Stomach (tissue), 4 donors: ENCODE measurements at regions not wholly inside any gene's neighbourhood (a gene's known extent, or its start where the extent isn't known, plus 50 kb on each side); places are given as distances from the start of the nearest gene placed in this dataset.

Experiments used
- EP300 ChIP-seq: sonication (generic); formaldehyde crosslinking; IDR thresholded peaks from one replicate; pipeline ENCODE4 v1.6.1; 2017; ENCODE audit warnings: antibody characterized with exemption
- POLR2A ChIP-seq, 4 donors: fragments of 450-650 bp; IDR thresholded peaks; one replicate each; pipeline ENCODE4 v1.6.1; 2016; ENCODE audit warnings: antibody characterized with exemption in 4 of 4, control low read depth in 2 of 4, mild to moderate bottlenecking in 1 of 4, moderate library complexity in 1 of 4
- POLR2AphosphoS5 ChIP-seq, 3 donors: sonication (generic); formaldehyde crosslinking; IDR thresholded peaks; one replicate each; pipeline ENCODE4 v1.6.1; 2016; ENCODE audit warnings: antibody characterized with exemption in 3 of 3
- TF ChIP-seq, protein P1 (sequence below), 7 experiments: fragments of 450-650 bp in 4 of 7; fragments of 200-600 bp in 3 of 7; sonication (generic) in 3 of 7; IDR thresholded peaks; one replicate each; pipeline ENCODE4 v1.5.1; 2016 to 2019; ENCODE audit warnings: antibody characterized with exemption in 7 of 7, control low read depth in 2 of 7, mild to moderate bottlenecking in 1 of 7

DNA sequence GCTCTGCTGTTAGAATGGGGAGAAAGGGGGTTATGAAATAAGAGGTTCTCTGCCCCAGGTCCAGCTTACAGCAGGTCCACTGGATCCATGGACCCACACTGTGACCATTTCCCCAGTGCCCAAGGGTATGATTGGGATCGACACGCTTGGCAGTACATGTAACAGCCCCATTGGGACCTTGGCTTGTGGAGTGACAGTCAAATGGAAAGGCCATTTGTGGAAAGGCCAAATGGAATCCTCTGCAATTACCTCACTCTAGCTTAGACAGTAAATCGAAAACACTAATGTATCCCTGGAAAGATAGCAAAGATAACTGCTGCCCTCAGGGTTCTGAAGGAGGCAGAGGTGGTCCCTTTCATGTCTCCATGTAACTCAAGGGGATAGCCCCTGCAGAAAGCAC, 109.1 kb downstream of the MINAR1 start:
- TF ChIP-seq, protein P1, sequence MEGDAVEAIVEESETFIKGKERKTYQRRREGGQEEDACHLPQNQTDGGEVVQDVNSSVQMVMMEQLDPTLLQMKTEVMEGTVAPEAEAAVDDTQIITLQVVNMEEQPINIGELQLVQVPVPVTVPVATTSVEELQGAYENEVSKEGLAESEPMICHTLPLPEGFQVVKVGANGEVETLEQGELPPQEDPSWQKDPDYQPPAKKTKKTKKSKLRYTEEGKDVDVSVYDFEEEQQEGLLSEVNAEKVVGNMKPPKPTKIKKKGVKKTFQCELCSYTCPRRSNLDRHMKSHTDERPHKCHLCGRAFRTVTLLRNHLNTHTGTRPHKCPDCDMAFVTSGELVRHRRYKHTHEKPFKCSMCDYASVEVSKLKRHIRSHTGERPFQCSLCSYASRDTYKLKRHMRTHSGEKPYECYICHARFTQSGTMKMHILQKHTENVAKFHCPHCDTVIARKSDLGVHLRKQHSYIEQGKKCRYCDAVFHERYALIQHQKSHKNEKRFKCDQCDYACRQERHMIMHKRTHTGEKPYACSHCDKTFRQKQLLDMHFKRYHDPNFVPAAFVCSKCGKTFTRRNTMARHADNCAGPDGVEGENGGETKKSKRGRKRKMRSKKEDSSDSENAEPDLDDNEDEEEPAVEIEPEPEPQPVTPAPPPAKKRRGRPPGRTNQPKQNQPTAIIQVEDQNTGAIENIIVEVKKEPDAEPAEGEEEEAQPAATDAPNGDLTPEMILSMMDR (IDR thresholded peaks at IDR 0.05): no peak
- TF ChIP-seq POLR2A (IDR thresholded peaks at IDR 0.05) (no peak), EP300 (no peak), POLR2AphosphoS5 (IDR thresholded peaks at IDR 0.05) (no peak)
